Astrocyte of the hippocampus (primary cell): ENCODE measurements at regions not wholly inside any gene's neighbourhood (a gene's known extent, or its start where the extent isn't known, plus 50 kb on each side); places are given as distances from the start of the nearest gene placed in this dataset.

Source experiments
- DNase-seq: peaks from one replicate; pipeline ENCODE4 v3.0.0; 2011; ENCODE audit warnings: low read depth, low spot score

DNA sequence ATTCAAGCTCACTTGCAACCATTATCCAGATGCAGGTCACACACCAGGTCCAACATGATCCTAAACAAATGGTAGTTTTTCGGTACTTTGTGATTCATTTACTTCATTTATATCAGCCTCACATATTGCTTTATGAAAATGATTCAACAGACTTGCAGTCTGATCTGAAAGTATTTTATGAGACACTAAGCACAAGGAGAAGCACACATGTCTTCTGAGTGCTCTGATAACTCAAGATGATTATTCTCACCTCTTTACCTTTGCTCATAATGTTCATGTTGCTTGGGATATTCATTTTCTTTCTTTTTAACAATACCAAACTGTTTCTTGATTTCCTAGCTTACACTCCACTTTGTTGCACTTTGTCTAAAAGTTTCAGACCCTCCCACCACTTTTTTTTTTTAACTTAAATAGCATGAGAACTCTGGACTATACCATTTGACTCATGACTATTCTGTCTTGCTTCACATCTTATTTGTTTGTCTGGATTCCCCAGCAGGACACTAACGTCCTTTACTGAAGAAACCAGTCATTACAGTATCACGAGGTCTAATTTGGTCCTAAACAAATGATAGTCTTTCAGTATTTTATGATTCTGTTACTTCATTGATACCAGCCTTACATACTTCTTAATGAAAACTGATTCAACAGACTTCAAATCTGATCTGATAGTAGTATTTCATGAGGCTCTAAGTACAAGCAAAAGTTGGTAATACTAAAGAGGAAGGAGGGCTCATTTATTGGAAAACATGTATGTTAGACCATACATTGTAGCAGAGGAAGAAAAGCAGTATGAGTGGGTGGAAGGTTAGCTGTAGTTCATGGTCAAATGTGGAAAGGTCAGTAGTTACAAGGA lies 171.8 kb upstream of the AHR start:
- DNase-seq = no peak

DNA sequence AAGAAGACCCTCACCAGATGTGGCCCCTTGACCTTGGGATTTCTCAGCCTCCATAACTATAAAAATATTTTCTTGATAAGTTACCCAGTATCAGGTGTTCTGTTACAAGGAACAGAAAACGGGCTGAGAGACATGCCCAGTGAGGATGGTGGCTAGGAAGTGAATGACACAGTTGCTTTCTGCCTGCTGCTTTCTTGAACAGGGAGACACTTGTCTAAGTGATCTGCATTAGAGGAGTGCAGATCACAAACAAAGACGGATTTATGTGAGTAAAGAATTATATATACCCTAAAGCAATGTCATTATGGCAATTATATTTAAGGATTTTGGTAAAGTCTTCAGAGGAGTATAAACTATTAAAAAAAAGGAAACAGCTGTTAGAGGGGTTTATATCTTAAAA lies 169.2 kb upstream of the AHR start:
- no peak for DNase-seq

DNA sequence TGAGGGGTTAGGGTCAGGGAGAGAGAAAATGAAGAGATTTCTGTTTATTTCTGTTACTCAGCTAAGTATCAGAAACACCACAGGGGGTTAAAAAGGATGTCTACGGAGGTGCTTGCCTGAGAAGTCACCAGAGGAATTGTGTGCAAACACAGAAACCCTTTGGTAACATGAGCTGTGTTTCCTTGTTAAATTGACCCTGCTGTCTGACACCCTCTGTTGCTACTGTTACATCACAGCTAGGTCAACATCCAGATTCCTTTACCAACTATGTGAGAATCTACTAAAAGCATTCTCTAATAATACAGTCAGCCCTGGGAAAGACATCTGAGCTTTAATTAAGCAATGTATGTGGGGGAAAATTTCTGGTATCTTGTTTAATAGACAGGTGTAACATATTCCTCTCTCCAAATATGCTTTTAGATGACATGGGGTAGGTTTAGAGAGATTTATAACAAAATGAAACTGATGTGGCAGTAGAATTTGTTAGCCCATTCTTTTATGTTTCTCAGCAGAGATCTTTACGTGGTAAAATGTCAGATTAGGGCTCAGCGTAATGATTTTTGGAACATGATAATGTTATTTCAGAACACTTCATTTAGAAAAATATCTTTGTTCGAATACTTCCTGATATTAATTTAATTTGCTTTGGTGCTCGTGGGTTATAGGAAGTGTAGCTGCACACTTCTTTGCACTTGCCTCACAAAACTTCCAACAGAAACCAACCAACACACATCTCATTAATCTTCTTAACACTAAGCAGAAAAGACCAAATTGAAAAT lies 168.0 kb upstream of the AHR start:
- peak; percentile 74 for DNase-seq

DNA sequence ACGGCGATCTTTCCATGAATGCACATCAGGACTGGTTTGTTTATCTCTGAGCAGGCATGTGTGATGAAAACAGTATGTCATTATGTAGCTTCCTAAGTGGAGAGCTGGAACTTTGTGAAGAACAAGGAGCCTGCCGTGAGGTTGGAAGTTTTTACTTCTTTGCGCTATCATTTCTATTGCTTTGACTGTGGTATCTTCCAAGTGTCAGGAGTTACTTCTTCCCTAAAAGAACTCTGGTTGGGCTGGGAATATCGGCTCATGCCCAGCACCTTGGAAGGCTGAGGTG lies 167.4 kb upstream of the AHR start:
- DNase-seq = no peak

DNA sequence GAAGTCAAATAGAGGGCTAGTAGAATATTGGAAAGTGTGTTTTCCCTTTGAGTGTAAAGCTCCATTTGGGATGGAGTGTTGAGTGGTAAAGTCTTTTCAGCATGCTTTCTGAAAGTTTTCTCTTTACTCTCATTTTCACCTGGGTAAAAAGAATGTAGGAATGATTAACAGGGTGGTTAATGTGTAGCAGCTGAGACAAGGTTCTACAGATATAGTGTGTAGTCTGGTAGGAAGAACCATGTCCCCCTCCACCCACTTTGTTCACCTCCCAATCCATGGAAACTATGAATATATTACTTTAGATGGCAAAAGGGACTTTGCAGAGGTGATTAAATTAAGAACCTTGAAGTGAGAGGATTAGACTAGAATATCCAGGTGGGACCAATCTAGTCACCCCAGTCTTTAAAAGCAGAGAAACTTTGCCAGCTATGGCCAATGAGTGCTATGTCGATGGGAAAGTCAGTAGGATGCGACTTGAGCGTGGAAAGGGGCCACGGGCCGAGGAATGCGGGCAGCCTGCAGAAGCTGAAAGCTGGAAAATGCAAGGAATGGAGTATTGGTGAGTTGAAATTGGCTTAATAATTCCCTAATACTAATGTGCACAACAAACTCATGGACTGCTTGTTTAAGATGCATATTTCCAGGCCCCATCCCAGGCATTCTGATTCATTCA lies 166.3 kb upstream of the AHR start:
- no peak for DNase-seq

DNA sequence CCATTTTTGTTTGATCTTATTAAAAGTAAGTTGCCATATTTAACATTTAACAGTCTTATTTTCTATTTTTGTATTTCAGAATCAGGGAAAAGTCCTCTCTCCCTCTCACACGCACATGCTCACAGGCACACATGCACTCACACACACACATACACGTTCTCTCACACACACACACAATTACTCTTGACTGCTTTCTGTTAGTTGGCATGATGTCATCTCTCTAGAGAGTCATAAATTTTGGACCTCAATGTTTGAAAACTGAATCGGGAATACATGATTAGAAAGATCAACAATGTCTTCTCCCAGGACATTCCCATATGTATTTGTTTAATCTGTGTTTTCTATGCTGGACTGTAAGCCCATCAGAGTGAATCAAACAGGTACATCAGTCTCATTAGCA lies 165.7 kb upstream of the AHR start:
- no peak for DNase-seq

DNA sequence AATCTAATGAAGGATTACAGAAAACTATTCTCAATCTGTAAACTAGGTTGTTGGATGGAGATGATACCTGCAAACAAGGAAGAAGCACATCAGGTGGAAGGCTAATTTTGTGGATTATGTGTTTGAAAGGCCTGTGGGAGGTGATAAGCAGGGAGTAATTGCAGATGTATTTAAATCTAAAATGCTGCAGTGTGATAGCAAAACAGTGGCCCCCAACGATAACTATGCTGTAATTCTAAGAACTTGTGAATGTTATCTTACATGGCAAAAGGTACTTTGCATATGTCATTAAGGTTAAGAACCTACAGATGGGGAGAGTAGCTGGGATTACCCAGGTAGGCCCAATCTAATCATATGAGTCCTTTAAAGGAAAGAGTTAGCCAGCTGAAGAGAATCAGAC lies 164.5 kb upstream of the AHR start:
- no peak for DNase-seq

DNA sequence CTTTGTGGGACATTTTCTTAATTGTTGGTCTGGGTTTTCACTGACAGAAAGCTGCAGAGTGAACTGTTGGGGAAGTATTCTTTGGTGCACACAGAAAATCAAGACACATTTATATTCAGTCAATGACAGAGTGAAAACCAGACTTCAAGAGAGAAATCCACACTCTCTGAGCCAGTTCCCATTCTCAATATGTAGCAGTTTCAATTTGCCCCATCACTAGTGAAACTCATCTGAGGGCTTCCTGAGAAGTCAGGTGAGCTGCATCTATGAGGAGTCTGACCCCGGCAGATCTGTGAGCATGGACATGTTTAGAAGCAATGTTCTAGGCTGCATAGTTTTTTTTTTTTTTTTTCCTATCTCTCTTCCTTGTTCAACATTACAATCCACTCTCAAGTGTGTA lies 163.7 kb upstream of the AHR start:
- DNase-seq = no peak

DNA sequence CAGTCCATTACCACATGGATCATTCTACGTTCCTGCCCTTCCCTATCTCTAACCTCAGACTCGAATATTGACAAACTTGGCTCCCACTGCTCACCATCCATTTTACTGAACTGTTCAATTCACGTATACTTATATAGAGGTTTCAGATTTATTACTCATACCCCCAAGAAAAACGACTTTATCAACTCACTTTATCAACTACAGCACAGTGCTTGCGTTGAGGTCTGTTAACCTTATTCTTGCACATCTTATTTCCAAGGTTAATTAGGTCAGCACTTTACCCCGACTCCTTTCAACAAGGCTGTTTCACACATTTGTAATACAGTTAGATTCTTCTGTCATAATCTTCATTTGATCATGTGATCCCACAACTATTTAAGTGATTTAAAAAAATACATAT lies 162.3 kb upstream of the AHR start:
- no peak for DNase-seq

DNA sequence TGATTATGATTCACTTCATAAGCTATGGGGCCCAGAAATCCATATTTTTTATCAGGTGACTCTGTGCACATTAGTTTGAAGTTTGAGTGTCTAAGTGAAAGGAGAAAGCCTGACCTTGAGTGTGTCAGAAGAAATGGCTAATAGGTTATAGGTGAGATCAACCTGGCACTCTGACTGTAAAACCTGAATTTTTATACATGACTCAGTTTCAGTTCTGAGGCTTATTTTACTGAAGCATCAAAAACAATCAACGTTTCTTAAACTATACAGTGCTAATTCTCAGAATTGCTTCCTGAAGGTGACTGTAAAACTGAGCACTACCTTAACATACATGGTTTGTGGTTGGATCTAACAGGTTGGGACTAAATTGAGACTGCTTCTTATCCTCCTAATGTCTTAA lies 159.4 kb upstream of the AHR start:
- DNase-seq = no peak

DNA sequence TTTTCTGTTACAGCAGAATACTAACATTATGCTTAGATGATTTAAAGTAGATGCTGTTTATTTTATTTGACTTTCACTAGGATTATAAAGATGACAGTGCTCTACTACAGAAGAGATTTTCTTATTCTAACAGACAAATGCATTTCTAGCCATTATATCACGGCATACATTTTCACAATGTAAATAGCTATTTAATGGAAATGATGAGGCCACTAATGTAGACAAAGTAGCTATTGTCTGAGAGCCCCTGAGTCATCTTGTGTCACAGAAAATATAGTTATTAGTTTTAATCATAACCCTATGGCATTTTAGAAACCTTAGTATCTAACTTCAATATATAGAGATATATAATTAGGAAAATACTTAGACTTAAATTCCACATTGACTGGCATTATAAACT lies 158.0 kb upstream of the AHR start:
- no peak for DNase-seq

DNA sequence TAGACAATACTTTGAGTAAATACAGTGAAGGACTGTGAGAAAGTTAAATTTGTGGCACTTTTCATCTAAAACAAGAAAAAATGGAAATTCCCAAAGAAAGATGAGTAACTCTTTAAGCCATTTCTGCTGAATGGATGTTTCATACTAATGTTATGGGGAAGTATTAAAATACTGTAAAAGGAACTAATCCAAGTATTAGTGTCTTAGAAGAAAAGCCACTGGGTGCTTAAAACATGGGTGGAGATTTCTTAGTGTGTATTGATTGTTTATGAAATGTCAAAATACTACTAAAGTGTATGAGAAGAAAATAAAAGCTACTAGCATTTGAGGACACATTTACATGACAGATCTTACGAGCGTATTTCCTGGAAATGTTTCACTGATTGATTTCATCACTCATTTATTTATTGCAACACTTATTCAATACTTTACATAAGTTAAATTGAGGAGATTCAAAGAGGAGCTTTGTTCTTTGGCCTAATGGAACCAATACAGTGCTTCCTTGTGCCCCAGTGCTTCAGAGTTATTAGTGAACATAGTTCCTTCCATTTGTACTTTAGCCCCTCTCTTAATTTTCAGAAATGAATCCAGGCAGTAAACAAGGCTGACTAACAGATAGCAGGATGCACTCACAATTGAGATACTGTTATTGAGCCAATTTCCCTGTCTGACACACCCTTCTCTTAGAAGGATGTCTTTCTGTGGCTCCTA lies 155.5 kb upstream of the AHR start:
- DNase-seq = no peak

DNA sequence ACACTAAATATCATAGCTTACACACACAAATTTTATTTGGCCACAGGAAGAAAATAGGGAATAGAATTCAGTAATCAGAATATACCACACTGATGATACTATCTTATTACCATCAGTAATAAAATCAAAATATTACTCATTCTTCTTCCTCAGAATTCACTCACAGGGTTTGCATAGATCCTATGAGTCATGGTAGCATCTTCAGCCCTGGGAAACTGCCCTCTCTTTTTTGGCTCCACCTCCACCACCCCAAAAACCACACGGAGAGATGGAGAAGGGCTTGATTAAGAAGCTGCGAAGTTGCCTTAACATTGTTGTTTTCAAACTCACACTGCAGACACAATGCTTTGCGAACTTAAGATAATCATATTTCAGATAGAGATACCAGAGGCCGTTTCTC lies 154.1 kb upstream of the AHR start:
- no peak for DNase-seq

DNA sequence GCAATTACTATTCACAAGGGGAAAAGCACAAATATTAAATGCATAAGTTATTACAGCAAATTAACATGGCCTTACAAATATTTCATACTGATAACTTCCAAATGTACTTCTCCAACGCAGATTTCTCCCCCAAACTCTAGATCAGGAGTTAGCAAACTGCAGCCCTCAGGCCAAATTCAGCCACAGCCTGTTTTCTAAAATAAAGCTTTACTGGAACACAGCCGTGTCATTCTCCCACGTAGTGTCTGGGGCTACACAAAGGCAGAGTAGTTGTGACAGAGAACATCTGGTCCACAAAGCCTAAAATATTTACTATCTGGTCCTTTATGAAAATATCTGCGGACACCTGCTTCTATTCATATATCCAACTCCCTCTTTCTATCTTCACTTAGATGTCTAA lies 151.8 kb upstream of the AHR start:
- DNase-seq = no peak

DNA sequence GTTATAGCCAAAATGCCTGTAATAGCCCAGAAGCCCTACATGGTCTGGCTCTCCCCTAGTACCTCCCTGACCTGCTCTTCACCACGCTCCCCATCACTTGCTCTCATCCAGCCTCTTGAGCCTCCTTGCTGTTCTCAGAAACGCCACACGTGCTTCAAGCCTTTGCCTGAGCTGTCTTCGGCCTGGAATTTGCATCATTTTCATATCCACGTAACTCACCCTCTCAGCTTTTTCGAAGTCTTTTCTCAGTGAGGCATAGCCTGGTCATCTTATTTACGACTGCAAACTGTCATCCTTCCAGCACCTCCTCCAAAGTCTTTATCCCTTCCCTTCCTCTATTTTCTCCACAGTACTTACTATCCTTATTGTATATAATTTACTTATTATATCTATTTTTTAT lies 151.0 kb upstream of the AHR start:
- DNase-seq = no peak

DNA sequence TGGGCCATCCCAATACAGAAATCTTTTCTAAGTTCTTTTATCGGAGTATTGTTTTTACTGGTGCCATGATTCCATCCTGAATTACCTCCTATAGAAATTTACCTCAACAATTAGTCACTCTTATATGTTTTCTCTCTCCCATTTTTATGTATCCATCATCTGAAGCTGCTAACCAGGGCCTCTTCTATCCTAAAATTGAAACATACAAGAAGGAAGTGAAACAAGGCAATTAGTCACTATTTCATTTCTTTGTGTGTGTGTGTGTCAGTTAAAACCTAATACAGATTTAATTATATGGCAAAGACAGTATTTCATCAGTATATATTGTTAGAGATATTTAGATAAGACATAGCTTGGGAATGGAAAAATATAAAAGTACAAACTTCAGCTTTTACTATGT lies 148.4 kb upstream of the AHR start:
- DNase-seq = no peak

DNA sequence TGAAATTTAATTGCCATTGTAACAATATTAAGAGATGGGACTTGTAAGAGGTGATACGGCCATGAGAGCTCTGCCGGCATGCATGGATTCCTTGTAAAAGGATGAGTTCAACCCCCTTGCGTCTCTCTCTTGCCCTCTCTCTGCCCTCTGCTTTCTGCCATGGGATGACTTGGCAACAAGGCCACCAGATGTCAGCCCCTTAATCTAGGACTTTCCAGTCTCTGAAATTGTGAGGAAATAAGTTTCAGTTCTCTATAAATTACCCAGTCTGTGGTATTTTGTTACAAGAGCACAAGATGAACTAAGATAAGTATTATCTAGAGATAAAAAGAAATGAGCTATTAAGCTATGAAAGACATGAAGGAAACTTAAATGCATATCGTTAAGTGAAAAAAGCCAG lies 145.7 kb upstream of the AHR start:
- no peak for DNase-seq

DNA sequence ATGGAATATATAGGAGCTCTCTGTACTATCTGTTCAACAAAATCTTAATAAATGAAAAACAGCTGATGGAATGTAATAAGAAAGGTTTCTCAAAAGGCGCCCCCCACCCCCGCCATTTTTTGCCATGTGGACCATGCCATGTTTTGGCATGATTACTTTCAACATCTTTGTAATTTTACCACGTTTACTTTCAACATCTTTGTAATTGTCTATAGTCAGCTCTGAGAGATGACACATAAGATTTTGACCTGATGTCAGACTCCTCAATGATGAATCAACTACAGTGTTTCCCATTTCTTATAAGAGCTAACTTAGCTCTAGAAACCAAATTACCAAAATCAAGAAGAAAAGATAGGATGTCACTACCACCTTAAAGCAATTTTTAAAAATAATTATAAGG lies 144.9 kb upstream of the AHR start:
- DNase-seq = no peak

DNA sequence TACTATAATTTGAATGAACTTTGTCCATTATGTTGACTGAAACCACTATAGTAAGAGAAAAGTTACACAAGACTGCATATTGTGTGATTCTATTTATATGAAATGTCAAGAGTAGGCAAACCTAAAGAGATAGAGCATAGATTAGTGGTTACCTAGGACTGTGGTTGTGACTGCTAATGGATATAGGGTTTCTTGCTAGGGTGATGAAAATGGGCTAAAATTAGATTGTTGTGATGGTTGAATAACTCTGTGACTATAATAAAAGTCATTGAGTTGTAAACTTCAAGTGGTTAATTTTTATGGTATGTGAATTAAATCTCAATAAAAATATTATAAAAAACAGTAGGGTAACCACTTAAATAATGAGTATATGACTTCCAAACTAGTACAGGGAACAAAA lies 142.9 kb upstream of the AHR start:
- no peak for DNase-seq

DNA sequence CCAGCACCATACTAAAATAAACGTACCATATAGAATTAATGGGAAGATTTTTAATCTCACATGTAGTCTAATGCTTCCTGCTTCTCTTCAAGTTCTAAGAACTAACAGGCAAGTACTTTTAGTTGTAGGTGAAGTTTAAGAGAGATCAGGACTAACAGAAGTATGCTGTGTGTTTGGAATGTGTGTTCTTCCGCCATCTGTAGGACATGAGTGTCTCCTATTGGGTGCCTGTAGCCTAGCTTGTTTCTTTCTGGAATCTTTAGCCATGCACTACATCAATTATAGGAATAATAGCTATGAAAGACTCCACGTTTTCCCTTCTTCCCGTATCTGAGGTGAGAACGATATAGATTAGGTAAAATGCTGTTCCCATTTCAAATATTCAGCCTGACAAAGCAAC lies 140.2 kb upstream of the AHR start:
- no peak for DNase-seq

DNA sequence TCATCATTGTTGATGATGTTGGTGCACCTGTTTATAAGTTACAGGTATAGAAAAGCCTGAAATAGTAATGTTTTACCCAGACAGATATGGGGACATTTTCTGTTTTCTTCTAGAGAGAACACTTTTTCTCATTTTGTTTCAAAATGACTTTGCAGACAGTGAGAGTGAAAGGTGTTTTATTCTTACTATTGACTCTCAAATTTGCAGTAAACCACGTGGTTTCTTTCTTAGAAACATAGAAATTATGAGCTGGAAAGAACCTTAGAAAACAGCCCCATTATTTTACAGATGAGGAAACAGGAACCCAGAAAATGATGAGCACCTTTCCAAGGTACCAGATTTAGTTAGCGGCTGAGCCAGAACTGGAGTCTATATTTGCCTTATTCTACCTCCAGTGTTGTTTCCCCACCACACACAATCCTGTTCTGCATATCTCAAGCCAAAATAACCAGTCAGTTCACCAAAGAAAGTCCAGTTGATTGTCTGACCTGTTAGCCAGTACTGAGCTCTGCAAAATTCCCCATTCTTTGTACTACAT lies 138.9 kb upstream of the AHR start:
- DNase-seq = no peak

DNA sequence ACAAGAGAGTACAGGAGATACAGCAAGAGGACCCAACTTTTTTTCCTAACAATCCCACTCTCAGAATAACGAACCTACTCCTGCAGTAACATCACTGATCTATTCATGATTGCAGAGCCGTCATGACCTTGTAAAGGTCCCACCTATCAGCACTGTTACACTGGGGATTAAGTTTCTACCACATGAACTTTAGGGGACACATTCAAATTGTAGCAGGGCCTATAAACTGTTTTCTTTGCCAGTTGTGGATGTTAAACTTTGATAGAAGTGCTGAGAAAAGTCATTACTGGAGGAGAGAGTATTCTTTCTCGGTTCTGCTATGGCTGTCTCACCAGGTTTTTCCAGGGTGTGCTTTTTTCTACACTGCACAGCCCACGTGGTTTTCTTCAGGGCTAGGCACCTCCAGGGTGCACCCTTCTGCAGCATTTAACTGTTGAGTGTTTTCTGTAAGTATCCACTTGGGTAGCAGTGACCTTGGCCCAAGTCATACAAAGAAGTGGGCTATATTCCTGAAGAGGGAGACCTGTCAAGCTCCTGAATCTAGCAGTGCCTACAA lies 131.6 kb upstream of the AHR start:
- DNase-seq = no peak
